ENCODE measurements at regions not wholly inside any gene's neighbourhood (a gene's known extent, or its start where the extent isn't known, plus 50 kb on each side); places are given as distances from the start of the nearest gene placed in this dataset.

GRCh38 chr9:106587042-106587441 is 275.9 kb upstream of the ZNF462 start:
- no peaks in the 10 kb centered on the region for H3K27me3 ChIP-seq
- no peaks in the 10 kb centered on the region for H3K36me3 ChIP-seq
- no peak overlapping the region for H3K4me3 ChIP-seq
- DNase-seq: no peak
- H3K27ac ChIP-seq: no peak overlapping the region
- no peaks in the 10 kb centered on the region for H3K4me1 ChIP-seq
- TF ChIP-seq CTCF (IDR thresholded peaks at IDR 0.05): no peak
- no peak for TF ChIP-seq POLR2A (IDR thresholded peaks at IDR 0.05)
- no peaks in the 10 kb centered on the region for H3K9me3 ChIP-seq

DNA sequence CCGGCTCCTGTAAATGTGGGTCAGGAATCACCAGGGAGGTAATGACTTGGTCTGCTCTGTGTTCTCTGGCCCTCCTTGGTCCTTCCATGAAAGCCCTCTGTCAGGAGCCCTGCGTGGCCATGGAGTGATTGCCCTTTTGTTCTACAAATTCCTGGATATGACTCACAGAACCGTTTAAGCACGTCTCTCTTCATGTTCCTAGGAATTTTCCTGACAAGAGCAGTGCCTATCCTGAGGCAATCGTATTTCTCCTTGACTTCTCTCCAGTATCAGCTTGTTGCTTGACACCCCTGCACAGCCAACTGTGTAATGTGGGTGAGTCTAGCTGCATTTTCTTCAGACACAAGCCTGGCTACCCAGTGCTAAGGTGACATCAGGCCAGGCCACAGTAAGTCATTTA is 274.3 kb upstream of the ZNF462 start:
- Histone ChIP-seq H3K36me3 (no peaks in the 10 kb centered on the region), H3K9me3 (no peaks in the 10 kb centered on the region), H3K4me1 (no peaks in the 10 kb centered on the region), H3K4me3 (no peak overlapping the region), H3K27me3 (no peaks in the 10 kb centered on the region), H3K27ac (no peak overlapping the region)
- no peak for DNase-seq
- TF ChIP-seq CTCF (IDR thresholded peaks at IDR 0.05): no peak
- TF ChIP-seq POLR2A (IDR thresholded peaks at IDR 0.05): no peak

GRCh38 chr9:106590759-106591505 is 272.0 kb upstream of the ZNF462 start:
- H3K27ac ChIP-seq: no peak overlapping the region
- TF ChIP-seq CTCF (IDR thresholded peaks at IDR 0.05) (no peak), POLR2A (IDR thresholded peaks at IDR 0.05) (no peak)
- H3K9me3 ChIP-seq: no peaks in the 10 kb centered on the region
- H3K36me3 ChIP-seq: no peaks in the 10 kb centered on the region
- no peaks in the 10 kb centered on the region for H3K27me3 ChIP-seq
- H3K4me1 ChIP-seq: no peaks in the 10 kb centered on the region
- no peak overlapping the region for H3K4me3 ChIP-seq
- DNase-seq: no peak

- H3K4me1 ChIP-seq: no peaks in the 10 kb centered on the region
- DNase-seq: no peak
- TF ChIP-seq POLR2A (IDR thresholded peaks at IDR 0.05) (no peak), CTCF (IDR thresholded peaks at IDR 0.05) (no peak)
- H3K27me3 ChIP-seq: no peaks in the 10 kb centered on the region
- no peak overlapping the region for H3K27ac ChIP-seq
- H3K4me3 ChIP-seq: no peak overlapping the region
- no peaks in the 10 kb centered on the region for H3K36me3 ChIP-seq
- H3K9me3 ChIP-seq: no peaks in the 10 kb centered on the region
Observed at GRCh38 chr9:106593201-106593600, 269.8 kb upstream of the ZNF462 start.

GRCh38 chr9:106596984-106597383 is 266.0 kb upstream of the ZNF462 start:
- DNase-seq: no peak
- TF ChIP-seq POLR2A (IDR thresholded peaks at IDR 0.05) (no peak), CTCF (IDR thresholded peaks at IDR 0.05) (no peak)
- H3K27ac ChIP-seq: no peak overlapping the region

More at GRCh38 chr9:106596984-106597383, 266.0 kb upstream of the ZNF462 start:
- H3K27me3 ChIP-seq: no peaks in the 10 kb centered on the region
- H3K4me3 ChIP-seq: no peak overlapping the region
- no peaks in the 10 kb centered on the region for H3K36me3 ChIP-seq
- H3K4me1 ChIP-seq: no peaks in the 10 kb centered on the region
- no peaks in the 10 kb centered on the region for H3K9me3 ChIP-seq

All from Peyer's patch (tissue), 4 donors.